RPMI7951 (cell line): ENCODE measurements at regions not wholly inside any gene's neighbourhood (a gene's known extent, or its start where the extent isn't known, plus 50 kb on each side); places are given as distances from the start of the nearest gene placed in this dataset.

Source experiments
- DNase-seq: peaks from one replicate; pipeline ENCODE4 v3.0.0-alpha.2; 2012; ENCODE audit warnings: low read depth

DNA sequence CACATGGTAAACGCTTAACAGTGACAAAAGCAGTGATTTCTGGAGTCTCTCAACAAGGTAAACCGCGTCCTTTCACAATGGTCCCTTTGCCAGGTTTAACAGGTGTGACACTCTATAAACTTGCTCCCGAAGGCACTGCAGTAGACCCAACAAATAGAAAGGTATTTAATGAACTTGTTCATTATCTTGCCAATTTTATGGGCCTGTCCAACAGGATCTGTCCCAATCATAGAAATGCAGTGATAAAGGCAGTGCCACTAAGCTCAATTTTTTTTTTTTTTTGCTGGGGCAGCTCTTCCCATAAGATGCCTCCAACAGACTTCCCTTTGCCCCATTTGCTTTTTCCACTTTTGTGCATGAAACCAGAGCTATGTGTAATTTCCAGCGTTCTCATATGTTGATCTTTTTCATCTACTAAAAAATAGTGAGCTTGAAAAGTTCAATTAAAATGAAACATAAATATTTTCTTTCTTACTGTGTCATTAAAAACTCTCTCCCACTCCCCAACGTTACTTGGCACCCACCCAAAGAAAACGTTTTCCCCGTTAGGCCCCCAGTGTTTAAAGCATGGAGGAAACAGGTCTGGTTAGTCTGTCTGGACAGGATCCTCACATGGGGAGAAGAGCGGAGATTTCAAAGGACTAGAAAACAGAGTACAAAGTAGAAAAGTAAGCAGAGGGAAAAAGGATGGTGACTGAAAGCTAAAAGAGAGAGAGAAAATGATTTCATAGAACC, 80.9 kb upstream of the SPATA31D4 start:
- no peak for DNase-seq

GRCh38 chr9:81848472-81848871, 79.8 kb upstream of the SPATA31D4 start:
- DNase-seq = peak; percentile 25

GRCh38 chr9:81849631-81850259, 78.5 kb upstream of the SPATA31D4 start:
- peak; percentile 25 for DNase-seq

GRCh38 chr9:81850724-81851123, 77.5 kb upstream of the SPATA31D4 start:
- DNase-seq = no peak

DNA sequence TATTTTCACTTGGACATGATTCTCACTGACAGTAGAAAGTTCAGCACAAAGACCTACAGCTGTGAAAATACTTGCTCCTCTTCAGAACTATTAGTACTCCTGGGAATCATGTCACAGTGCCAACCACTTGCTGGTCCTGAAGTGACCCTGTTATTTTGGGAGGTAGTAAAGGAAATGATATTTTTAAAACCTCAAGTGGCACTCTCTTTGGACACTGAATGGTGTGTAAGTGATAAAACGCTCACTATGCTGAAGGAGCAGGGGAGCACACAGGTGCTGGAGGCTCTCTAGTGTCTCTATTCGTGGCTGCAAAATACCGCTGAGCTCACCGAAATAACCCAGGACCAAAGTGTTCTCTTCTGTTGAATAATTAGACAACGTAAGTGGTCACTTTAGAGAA, 76.9 kb upstream of the SPATA31D4 start:
- no peak for DNase-seq

- no peak for DNase-seq
Observed at GRCh38 chr9:81852820-81853219, 75.4 kb upstream of the SPATA31D4 start.

- DNase-seq = peak; percentile 37
Observed at GRCh38 chr9:81855538-81855937, 72.7 kb upstream of the SPATA31D4 start.

GRCh38 chr9:81858657-81859430, 69.4 kb upstream of the SPATA31D4 start:
- no peak for DNase-seq

GRCh38 chr9:81860581-81860980, 67.6 kb upstream of the SPATA31D4 start:
- DNase-seq = no peak

DNA sequence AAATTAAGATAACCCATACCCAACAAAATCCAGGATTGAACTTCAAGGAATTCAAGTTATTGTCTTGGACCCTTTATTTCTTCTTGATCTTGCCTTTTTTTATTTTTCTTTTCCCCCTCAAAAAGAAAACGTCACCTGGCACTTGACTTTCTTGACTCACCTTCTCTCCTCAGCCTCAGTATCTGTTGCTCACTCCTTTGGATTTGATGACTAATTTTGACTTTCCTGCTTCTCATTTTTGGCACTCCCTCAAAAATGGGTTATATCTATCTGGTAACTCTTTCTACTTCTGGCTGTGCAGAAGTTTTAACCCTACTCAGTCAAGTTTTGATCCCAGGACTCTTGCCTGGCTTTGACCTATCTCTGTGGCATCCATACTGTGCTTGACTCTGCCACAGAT, 66.6 kb upstream of the SPATA31D4 start:
- DNase-seq = peak; percentile 47

DNA sequence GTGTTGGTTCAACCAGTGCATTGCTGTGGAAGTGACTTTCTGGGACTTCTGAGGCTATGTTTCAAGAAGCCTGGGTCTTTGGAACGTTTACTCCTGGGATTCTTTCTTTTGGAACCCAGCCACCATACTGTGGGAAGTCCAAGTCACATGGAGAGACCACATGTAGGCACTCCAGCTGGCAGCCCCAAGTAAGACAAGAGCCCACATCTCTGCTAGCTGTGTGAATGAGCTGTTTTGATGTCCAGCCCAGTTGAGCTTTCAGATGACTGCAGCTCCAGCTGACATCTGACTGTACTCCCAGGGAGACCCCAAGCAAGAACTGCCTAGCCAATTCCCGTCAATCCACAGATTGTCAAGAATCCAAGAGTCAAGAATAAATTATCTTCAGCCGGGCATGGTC, 60.1 kb upstream of the SPATA31D4 start:
- peak; percentile 55 for DNase-seq

DNA sequence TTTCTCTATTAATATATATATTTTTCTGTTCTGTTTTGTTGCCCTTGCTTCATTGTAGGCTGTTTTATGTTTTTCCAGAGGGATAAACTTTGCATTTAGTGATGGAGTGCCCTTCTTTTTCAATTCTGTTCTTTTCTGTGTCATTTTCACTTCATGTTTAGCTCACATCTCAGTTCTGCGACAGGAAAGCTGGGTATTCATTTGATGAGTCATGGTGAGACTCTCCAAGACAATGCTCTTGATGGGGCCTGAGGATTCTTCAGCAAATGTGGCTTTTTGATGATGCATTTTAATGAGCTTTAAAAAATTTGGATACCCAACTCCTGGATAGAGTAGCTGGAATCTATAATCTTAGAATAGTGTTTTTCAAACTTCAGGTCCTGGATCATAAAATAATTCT, 56.5 kb upstream of the SPATA31D4 start:
- peak; percentile 71 for DNase-seq

- DNase-seq = no peak
Observed at GRCh38 chr9:81874250-81874649, 54.0 kb upstream of the SPATA31D4 start.

GRCh38 chr9:81874931-81875330, 53.3 kb upstream of the SPATA31D4 start:
- peak; percentile 64 for DNase-seq

- DNase-seq = no peak
Observed at GRCh38 chr9:81877047-81877446, 51.2 kb upstream of the SPATA31D4 start.
